ENCODE measurements at regions not wholly inside any gene's neighbourhood (a gene's known extent, or its start where the extent isn't known, plus 50 kb on each side); places are given as distances from the start of the nearest gene placed in this dataset.

DNA sequence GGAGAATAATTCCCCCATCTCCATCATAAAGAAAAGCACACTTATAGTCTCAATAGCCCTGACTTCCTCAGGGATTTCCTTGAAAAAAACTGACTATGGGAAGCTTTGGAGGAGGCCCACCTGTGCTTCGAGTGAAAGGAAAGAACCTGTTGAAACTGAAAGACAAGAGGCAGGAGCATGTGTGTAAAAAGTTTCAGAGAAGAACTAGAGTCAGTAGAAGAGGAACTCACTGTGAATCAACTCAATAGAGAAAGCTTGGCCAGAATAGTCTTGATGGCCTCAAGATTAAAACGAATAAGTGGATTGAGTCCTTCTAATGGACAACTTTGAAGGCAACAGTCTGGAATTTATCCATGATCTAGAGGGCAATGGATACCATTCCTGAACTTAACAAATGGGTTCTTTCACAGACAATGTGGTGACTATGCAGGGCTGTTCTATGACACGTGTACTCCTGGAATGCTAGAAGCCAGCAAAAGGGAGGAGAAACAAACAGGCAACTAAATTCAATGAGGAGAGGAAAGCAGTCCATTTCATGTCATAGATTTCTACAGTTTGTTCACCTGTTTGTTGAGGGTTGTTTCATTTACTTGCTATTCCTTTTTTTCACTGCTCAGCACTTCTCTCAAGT is 442.3 kb downstream of the GRB14 start:
- no peak for DNase-seq

DNA sequence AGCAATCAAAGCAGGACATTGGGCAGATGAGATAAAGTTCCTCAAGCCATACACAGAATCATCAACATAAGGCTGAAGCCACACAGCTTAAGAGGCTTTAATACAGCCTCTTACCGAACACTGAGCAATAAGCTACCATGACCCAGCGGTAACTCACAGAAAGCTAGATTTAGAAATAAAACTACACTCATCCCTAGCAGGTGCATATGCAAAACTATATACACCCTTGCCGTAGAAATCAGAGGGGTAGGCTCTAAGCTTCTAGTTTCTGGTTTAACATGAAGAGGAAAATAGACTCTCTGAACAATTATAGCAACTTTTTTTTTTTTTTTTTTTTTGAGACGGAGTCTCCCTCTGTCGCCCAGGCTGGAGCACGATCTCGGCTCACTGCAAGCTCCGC is 428.8 kb upstream of the FIGN start:
- DNase-seq = no peak

DNA sequence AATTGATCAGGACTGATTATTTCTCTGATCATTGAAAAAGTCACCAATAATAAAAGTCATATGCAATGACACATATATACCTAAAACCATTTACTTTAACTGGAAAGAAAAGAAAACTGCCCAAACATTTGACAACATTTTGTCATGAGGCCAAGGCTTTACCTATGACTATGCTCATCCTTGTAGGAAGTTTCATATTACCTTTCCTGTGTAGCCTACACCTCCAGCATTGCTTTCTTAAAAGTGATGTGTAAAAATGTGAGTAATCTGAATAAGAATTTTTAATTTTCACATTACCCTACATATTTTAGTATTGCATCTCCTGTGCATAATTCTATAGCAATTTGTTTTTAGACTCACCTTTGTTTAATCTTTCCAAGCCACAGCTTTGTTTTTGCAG is 419.8 kb upstream of the FIGN start:
- DNase-seq = no peak

DNA sequence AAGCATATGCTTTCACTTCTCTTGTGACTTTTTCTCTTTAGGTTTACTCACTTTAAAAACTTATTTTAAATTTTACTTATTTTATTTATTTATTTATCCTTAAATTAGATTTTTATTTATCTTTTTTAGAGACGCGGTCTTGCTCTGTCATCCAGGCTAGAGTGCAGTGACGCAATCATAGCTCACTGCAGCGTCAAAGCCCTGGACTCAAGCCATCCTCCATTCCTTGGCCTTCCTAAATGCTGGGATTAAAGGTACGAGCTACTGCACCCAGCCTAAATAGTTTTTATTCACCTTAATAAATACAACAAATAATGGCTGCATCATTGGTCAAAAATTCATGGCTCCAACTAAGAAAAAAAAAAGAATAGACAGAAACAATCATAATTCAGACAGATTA is 415.7 kb upstream of the FIGN start:
- no peak for DNase-seq

DNA sequence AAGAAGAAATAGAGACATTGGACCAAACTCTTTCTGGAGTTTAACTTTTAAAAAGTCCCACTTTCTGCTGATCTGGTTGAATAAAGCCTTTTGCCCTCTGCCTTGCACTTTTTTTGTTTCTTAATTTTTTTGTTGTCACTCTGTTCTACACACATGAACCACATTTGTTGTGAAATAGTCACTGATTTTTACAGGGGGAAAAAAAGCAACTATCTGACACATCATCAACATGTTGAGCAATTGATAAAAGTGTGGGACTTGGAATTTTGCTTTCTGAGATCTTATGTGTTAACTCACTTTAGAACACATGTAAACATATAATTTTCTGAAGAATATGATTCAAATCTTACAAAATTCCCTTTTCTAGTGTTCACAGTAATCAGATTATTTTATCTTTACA is 414.8 kb upstream of the FIGN start:
- DNase-seq = no peak

DNA sequence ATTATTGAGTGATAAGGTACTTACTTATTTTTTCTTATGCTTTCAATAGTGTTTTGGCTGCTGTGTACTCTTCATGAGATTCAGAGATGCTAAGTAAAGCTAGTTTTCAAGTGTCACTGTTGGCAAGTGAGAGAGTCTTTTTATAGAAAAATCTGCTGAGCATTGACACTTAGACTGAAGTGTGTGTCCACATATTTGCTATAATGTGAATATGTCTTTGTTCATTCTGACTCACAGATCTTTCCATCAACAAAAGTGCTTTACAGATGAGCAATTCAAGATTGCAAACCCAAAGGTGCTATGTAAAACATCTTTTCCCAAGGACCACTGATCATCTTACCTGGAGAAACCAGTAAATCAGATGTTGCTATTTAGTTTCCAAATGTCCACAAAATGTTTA is 410.6 kb upstream of the FIGN start:
- no peak for DNase-seq

DNA sequence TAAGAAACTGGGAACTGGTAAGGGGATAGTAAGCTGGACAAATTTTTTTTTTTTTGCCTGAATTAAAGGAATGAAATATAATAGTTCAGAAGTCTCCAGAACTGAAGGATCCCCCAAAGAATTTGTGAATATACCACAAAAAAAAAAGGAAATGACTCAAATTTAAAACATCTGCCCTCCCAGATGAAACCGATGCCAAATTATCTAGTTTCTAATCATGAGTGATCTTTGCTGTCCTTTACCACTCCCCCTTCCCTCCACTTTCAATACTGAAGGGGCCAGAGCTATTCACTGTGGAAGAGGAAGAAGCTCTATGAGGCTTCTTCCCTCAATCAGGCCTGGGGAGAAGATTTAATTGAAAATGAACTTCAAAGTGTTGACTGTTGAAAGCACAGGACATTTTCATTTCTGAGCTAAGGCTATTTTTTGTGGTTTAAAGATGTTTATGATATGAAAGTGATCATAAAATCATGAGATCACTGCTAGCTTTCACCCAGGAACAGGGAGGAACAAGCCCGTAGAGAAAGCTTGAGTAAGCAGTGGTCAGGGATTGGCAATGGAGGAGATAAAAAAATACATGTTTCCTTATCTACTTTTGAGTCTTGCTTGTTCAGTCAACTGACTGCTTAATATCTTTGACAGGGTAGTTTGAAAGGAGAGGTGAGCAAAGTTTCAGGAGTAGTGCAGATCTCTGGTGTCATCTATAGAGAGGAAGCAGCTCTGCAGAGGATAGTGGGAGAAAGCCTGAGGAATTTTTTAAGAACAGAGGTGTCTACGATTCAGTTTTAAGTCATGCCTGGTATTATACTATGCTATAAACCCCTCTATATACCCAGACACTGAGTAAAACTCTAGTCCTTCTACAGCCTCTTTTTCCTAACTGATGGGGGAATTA is 409.5 kb upstream of the FIGN start:
- DNase-seq = no peak

DNA sequence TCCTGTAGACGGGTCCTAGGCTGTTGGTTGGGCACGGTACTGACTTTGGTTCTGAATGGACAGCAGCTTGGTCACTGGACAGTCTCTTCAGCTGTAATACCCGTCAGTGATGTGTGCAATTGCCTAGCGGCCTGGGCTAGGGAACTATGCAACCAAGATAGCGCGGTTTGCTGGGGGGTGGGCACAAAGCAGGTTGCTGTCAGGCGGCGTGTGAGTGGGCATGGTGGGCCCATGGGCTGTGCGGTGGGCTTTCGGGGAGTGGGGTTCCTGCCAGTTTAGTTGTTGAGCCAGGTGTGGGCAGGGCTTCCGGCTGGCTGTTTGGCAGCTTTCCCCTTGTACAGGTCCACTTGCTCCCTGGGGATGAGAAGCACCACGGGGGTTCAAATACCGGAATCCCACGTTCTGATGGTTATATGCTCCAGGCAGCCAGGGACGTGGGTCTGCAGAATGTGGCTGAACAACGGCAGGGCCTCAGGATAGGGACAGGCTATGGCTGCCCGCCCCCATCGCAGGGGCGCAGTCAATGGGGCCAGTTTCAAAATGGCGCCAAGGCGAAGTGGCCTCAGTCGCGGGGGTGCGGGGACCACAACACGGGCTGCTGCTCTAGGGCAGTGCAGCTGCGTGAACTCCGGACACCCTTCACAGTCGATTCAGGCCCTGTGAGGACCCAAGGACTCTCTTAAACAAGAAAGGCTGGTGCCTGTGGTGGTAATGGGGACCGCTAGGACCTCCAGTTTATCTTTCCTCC is 407.5 kb upstream of the FIGN start:
- no peak for DNase-seq

DNA sequence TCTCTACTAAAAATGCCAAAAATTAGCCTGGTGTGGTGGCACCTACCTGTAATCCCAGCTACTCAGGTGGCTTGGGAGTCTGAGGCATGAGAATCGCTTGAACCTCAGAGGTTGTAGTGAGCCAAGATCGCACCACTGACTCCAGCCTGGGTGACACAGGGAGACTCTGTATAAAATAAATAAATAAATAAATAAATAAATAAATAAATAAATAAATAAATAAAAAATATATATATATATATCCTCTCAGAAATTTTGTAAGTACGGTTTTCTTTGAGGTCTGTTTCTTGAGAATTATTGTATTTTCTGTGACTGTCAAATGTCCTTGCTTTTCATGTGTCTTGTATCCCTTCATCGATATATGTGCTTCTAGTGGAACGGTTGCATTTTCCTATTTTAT is 406.9 kb upstream of the FIGN start:
- no peak for DNase-seq

DNA sequence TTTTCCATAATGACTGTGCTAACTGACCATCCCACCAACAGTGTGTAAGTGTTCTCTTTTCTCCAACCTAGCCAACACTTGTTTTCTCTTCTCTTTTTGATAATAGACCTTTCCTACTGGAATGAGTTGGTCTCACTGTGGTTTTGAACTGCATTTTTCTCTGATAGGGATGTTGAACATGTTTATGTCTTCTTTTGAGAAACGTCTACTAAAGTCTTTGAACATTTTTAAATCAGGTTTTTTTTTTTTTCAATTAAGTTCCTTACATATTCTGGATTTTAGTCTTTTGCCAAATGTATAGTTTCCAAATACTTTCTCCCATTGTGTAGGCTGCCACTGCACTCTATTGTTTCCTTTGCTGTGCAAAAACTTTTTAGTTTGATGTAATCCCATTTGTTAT is 405.5 kb upstream of the FIGN start:
- no peak for DNase-seq

DNA sequence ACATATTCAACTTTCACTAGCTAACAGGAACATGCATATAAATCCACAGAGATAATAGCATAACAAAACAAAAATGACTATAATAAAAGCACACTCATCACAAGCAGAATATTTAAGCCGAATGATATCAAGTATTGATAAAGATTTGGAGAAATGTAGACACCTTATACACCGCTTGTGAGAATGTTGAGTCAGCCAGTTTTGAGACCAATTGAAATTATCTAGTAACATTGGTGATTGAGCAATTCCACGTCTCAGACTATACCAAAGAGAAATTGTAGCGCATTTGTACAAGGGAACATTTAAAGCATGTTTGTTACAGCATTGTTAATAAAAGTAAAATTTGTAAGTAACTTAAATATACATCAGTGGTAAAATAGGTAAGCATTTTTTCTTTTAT is 402.9 kb upstream of the FIGN start:
- no peak for DNase-seq

DNA sequence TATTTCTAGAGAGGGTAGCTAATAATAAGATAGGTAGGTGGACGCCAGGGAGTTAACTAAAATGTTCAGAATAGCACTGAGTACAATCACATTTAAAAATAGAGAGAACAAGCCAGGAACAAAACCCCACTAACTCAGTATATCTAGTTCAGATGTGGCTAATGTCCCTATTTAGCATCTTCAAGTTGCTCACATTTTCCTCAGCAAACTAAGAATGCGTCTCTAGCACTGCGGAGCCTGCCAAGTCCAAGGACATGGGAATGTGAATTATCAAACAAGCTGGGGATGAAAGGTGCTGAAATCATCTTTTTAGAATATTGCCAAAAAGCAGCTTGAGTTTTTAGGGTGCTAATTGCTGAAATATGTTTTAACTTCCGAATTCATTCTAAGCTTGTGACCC is 398.5 kb upstream of the FIGN start:
- peak; percentile 16 for DNase-seq

DNA sequence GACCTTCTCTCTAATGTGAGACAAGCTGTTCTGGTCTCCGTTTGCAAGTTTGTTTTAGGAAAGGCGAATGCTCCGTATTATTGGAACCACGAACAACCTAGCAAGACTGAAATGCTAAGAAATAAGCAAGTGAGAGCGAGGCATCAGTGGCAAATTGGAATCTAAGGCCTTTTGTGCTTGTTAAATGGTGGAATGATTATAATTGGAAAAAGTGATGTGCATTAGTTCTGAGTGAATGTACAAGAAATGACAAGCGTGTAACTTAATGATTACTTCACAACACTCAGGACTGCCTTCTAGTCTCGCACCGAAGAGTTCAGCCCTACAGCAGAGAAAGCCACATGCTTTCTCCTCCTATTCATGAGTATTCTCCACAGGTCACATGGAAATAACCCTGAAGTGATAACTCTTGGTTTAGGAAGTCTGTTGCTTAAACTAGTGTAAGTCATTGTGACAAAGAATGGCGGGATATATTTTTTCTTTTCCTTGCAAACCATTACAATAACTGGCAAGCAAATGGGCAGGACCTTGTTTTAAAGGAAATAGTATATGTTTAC is 392.2 kb upstream of the FIGN start:
- DNase-seq = peak; percentile 3

DNA sequence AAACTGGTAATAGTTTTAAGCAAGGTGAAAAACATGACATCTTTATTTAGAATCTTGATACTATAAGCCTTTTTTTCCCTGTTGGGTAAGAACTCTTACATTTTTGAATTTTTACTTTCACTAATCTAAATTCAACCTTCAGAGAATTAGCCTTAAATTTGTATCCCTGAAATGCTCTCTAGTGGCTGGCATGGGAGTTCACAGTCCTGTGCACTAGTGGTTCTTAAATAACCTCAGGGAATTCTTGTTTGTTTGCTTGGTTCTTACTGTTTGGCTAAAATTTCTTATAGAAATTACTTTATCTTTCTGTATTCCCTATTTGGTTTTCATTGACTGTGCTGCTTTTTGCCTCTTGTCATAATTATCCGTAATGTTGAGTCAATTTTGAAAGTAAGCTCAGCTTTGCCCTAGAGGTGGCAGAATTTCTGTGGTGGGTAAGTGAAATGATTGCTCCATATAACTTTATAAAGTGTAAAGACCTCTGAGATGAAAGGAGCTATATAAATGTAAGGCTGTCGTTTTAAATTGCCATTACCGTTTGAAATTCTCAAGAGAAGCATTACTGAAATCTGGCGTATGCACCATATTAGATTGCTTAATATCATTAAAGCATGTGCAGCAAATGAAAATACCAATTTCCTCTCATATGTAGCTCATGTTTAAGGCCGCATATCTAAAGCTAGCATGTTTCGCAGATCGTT is 391.3 kb upstream of the FIGN start:
- DNase-seq = peak; percentile 7

DNA sequence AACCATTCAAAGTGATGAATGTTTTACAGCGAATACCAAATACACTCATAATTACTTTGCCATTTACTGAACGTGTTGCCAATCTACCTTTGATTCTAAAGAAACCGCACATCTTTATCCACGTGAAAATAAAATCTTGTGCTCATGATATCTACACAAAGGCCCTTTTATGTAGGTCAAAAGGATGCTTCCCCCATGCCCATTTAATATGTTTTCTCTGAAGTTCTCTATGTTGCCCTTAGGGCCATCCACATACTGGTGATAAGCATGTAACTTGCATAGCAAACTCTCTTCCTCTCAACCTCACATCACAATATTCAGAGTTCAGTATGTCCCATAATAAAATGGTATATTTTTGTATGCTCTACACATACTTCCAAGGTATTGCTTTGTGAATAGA is 380.0 kb upstream of the FIGN start:
- DNase-seq = no peak

DNA sequence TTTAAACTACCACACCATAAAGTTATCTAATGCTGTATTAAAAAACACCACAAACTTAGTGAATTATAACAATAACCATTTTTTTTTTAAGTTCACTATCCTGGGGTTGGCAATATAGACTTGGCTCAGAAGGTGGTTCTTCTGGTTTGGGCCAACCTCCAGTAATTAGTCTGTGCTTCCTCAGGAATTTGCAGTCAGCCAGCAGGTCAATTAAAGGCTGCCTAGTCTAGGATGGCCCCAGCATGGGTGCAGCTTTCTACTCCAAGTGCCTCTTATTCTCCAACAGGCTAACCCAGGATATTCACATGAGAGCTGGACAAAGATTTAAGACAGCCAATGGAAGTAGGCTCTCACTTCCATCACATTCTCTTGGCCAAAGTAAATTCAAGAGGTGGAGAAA is 379.1 kb upstream of the FIGN start:
- no peak for DNase-seq

DNA sequence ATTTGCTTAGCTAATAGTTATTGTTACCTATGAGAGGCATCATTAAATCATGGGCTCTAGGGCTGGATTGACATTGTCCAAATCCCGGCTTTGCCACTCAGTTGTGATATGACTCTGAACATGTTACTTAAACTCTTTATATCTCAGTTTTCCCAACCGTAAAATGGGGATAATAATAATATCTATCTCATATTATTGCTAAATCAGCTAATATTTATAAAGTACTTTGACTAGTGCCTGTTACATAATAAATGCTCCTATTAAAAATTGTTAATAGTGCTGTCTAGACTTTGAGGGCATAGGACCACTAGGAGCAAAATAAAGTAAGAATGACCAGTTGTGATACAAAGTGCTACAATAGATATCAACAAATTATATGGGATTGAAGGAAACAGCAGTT is 376.3 kb upstream of the FIGN start:
- DNase-seq = no peak

DNA sequence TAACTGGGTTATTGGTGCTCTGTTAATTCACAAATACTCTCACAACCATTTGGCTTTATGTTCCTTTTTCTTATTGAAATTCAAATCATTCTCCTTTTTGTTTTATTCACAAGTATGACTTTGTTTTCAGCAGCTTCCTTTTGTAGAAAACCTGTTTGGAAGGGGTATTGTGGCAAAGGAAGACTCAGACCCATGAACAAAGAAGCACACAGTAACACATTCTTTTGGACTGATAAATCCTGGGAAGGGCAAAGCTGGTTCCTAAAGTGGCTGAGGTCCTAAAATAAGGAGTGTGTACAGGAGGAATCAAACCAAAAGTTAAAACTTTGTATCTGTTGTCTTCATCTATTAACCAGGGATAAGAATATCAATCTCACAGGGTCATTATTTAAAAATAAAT is 374.7 kb upstream of the FIGN start:
- DNase-seq = no peak

DNA sequence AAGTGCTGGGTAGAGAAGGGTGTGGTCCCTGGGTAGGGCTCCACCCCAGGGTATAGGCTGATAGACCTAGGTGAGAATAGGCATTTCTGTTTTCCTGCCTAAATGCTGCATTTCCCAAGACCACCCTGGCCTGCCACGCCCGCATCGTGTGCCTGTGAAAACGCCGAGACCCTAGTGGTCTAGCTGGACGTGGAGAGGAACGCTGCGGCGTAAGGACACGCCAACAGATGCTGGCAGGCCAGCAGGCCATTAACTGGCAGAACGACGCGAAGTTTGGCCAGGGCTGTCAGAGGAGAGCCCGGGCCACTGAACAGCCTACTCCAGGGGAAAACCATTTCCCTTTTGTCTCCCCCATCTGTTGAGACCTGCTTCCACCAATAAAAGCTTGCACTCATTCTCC is 373.2 kb upstream of the FIGN start:
- DNase-seq = no peak

DNA sequence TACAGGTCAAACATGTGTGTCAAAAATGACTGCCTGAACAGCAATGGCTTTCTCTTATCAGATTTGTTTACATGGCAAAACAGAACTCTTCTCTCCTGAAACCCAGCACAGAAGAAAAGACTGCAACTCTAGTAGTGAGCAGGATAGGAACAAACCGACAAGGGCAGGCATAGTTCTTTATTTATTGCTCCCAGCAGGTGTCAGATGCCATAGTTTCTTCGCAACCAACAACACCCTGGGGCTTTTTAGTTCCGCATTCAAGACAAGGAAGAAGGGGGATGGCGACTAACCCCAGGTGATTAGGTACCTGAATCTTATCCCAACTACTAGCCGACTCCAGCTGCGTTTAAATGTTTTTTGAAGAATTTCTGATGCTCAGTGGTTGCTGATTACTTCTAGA is 367.5 kb upstream of the FIGN start:
- DNase-seq = no peak

DNA sequence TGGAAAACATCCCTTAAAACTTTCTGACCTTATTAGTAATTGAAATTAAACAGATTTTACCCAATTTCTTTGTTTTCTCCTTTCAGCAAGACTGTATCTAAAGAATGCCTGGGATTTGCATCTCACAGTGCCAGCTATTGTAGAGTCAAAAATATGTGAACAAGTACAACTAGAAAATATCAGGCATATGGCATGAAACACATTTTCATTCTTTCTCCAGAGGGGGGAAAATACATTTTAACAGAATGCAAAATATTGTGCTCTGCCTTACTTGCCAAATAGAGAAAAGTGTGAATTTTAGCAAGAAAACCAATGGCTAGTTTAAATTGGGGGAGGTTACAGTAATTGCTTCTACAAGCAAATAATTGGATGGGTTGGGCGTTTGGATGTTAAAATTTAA is 366.6 kb upstream of the FIGN start:
- no peak for DNase-seq

DNA sequence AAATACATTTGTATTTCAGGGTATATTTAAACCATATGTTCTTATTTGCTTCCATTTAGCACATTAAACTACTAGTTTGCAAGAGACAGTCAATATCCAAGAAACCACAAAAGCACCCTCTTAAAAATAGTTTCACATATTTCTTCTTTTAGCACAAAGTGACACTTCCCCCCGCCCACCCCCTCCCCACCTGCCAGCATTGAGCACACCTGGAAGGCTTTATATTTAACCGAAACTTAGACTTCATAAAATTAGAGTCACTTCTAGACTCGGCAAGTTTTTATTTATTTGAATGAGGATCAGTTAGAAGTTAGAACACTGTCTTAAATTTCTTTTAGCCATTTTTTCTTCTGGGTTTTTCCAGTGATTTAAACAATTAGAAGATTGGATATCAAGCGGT is 355.9 kb upstream of the FIGN start:
- no peak for DNase-seq

All from muscle of arm (tissue), 1 donor.